ENCODE measurements at regions not wholly inside any gene's neighbourhood (a gene's known extent, or its start where the extent isn't known, plus 50 kb on each side); places are given as distances from the start of the nearest gene placed in this dataset.

GRCh38 chr5:27523629-27524028 lies 485.2 kb upstream of the CDH9 start:
- DNase-seq (ENCODE audit: extremely low read depth, low read depth, low spot score), result no peak

- no peak for DNase-seq (ENCODE audit: extremely low read depth, low read depth, low spot score)
These were observed 478.1 kb upstream of the CDH9 start for GRCh38 chr5:27516437-27516836.

- no peak for DNase-seq (ENCODE audit: extremely low read depth, low read depth, low spot score)
These were observed 472.7 kb upstream of the CDH9 start for GRCh38 chr5:27511061-27511460.

- DNase-seq (ENCODE audit: extremely low read depth, low read depth, low spot score), result no peak
These were observed 465.4 kb upstream of the CDH9 start for GRCh38 chr5:27503813-27504212.

GRCh38 chr5:27502236-27502635 lies 463.9 kb upstream of the CDH9 start:
- DNase-seq (ENCODE audit: extremely low read depth, low read depth, low spot score), result no peak

- DNase-seq (ENCODE audit: extremely low read depth, low read depth, low spot score), result no peak
These were observed 459.1 kb upstream of the CDH9 start for GRCh38 chr5:27497491-27497890.

GRCh38 chr5:27494887-27495286 lies 456.5 kb upstream of the CDH9 start:
- DNase-seq (ENCODE audit: extremely low read depth, low read depth, low spot score), result no peak

GRCh38 chr5:27491746-27492439 lies 453.5 kb upstream of the CDH9 start:
- no peak for DNase-seq (ENCODE audit: extremely low read depth, low read depth, low spot score)

GRCh38 chr5:27491047-27491446 lies 452.7 kb upstream of the CDH9 start:
- DNase-seq (ENCODE audit: extremely low read depth, low read depth, low spot score), result no peak

- no peak for DNase-seq (ENCODE audit: extremely low read depth, low read depth, low spot score)
These were observed 451.3 kb upstream of the CDH9 start for GRCh38 chr5:27489701-27490100.

- no peak for DNase-seq (ENCODE audit: extremely low read depth, low read depth, low spot score)
These were observed 444.3 kb upstream of the CDH9 start for GRCh38 chr5:27482663-27483062.

- no peak for DNase-seq (ENCODE audit: extremely low read depth, low read depth, low spot score)
These were observed 441.5 kb upstream of the CDH9 start for GRCh38 chr5:27479859-27480258.

GRCh38 chr5:27477550-27477949 lies 439.2 kb upstream of the CDH9 start:
- no peak for DNase-seq (ENCODE audit: extremely low read depth, low read depth, low spot score)

GRCh38 chr5:27476356-27476988 lies 438.1 kb upstream of the CDH9 start:
- no peak for DNase-seq (ENCODE audit: extremely low read depth, low read depth, low spot score)

- no peak for DNase-seq (ENCODE audit: extremely low read depth, low read depth, low spot score)
These were observed 436.7 kb upstream of the CDH9 start for GRCh38 chr5:27475063-27475462.

GRCh38 chr5:27474395-27474794 lies 436.0 kb upstream of the CDH9 start:
- DNase-seq (ENCODE audit: extremely low read depth, low read depth, low spot score), result no peak

GRCh38 chr5:27474047-27474309 lies 435.6 kb upstream of the CDH9 start:
- no peak for DNase-seq (ENCODE audit: extremely low read depth, low read depth, low spot score)

- no peak for DNase-seq (ENCODE audit: extremely low read depth, low read depth, low spot score)
These were observed 435.1 kb upstream of the CDH9 start for GRCh38 chr5:27473307-27474046.

- DNase-seq (ENCODE audit: extremely low read depth, low read depth, low spot score), result no peak
These were observed 434.5 kb upstream of the CDH9 start for GRCh38 chr5:27472871-27473270.

- DNase-seq (ENCODE audit: extremely low read depth, low read depth, low spot score), result no peak
These were observed 433.8 kb upstream of the CDH9 start for GRCh38 chr5:27472000-27472763.

- DNase-seq (ENCODE audit: extremely low read depth, low read depth, low spot score), result no peak
These were observed 428.6 kb upstream of the CDH9 start for GRCh38 chr5:27466959-27467358.

- DNase-seq (ENCODE audit: extremely low read depth, low read depth, low spot score), result no peak
These were observed 426.8 kb upstream of the CDH9 start for GRCh38 chr5:27465140-27465539.

All from glomerular endothelial cell (primary cell).